Calu3 (cell line): ENCODE measurements at regions not wholly inside any gene's neighbourhood (a gene's known extent, or its start where the extent isn't known, plus 50 kb on each side); places are given as distances from the start of the nearest gene placed in this dataset.

Experiments used
- BruUV-seq: library from RNA; stranded (reverse); fragments of 400-500 nt; replicated peaks from 2 replicates; lab custom pipeline; 2021; lab: Mats Ljungman, UMichigan
- CTCF ChIA-PET: fragments of 300-600 bp; sonication (Branson Sonifier 250); formaldehyde crosslinking; loops from one replicate; lab custom pipeline; 2022; ENCODE audit warnings: antibody characterized with exemption; lab: Charles Lee
- DNase-seq: peaks from one replicate; pipeline ENCODE4 v3.0.0; 2022
- H3K27ac Mint-ChIP-seq: one replicate; pipeline ENCODE4 v1.8.0; 2022; ENCODE audit warnings: mixed read lengths; ENCODE audit not compliant: unreplicated experiment
- H3K27me3 Mint-ChIP-seq: one replicate; pipeline ENCODE4 v1.8.0; 2022; ENCODE audit warnings: mixed read lengths; ENCODE audit not compliant: unreplicated experiment
- H3K36me3 Mint-ChIP-seq: one replicate; pipeline ENCODE4 v1.8.0; 2022; ENCODE audit warnings: mild to moderate bottlenecking, moderate library complexity, mixed read lengths; ENCODE audit not compliant: insufficient read depth, unreplicated experiment
- H3K4me1 Mint-ChIP-seq: one replicate; pipeline ENCODE4 v1.8.0; 2022; ENCODE audit warnings: mild to moderate bottlenecking, low read depth, mixed read lengths; ENCODE audit not compliant: unreplicated experiment
- H3K4me3 Mint-ChIP-seq: one replicate; pipeline ENCODE4 v1.8.0; 2022; ENCODE audit warnings: mild to moderate bottlenecking, low read depth, moderate library complexity, mixed read lengths; ENCODE audit not compliant: unreplicated experiment
- H3K9me3 Mint-ChIP-seq: one replicate; pipeline ENCODE4 v1.8.0; 2022; ENCODE audit warnings: low read depth, mixed read lengths; ENCODE audit not compliant: unreplicated experiment
- intact Hi-C: fragments of 100-400 bp; cut with micrococcal nuclease; formaldehyde crosslinking; loops from one replicate; pipeline ENCODE4 v1.10.0; 2022; ENCODE audit not compliant: unreplicated experiment
- TF ChIP-seq, protein P1 (sequence below): fragments of 200-600 bp; IDR thresholded peaks from one replicate; pipeline ENCODE4 v1.8.0; 2022; ENCODE audit warnings: antibody characterized with exemption; ENCODE audit not compliant: unreplicated experiment

DNA sequence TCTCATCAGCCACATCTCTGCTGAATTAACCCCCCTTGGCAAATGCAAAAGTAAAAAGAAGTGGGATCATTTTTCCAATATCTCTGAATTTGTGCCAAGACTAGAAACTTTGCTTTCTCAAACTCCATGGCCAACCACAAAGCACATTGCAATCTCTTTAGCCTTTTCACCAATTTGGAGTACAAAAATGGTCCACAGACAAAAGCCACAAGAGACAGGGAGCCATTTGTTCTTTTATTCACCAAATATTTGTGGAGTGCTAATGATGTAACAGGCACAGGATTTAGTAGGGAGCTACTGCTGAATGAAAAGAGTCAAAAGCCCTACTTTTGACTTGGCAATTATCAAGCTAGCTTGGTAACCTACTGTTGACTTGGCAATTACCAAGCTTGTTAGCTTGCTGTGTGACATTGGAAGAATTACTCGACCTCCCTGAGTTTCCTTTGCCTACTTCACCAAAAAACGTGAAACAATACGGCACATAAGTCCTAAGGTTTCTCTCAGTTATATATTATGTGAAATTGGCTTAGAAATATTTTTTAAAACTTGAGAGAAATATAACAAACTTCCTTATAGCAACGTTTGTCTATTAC, 97.1 kb upstream of the KLF3 start:
- Mint-ChIP-seq H3K4me1 (no peaks in the 10 kb centered on the region), H3K9me3 (peaks cover 4% of the 10 kb centered on the region), H3K27me3 (no peaks in the 10 kb centered on the region), H3K27ac (no peak overlapping the region), H3K4me3 (no peak overlapping the region), H3K36me3 (no peaks in the 10 kb centered on the region)
- TF ChIP-seq, protein P1, sequence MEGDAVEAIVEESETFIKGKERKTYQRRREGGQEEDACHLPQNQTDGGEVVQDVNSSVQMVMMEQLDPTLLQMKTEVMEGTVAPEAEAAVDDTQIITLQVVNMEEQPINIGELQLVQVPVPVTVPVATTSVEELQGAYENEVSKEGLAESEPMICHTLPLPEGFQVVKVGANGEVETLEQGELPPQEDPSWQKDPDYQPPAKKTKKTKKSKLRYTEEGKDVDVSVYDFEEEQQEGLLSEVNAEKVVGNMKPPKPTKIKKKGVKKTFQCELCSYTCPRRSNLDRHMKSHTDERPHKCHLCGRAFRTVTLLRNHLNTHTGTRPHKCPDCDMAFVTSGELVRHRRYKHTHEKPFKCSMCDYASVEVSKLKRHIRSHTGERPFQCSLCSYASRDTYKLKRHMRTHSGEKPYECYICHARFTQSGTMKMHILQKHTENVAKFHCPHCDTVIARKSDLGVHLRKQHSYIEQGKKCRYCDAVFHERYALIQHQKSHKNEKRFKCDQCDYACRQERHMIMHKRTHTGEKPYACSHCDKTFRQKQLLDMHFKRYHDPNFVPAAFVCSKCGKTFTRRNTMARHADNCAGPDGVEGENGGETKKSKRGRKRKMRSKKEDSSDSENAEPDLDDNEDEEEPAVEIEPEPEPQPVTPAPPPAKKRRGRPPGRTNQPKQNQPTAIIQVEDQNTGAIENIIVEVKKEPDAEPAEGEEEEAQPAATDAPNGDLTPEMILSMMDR: no peak
- intact Hi-C loops: no loop called here
- BruUV-seq: no TSS peak
- CTCF ChIA-PET: no interaction called here
- DNase-seq: no peak

- TF ChIP-seq, protein P1: no peak
- H3K27me3 Mint-ChIP-seq: no peaks in the 10 kb centered on the region
- intact Hi-C loops: no loop called here
- CTCF ChIA-PET: no interaction called here
- DNase-seq: no peak
- no peak overlapping the region for H3K27ac Mint-ChIP-seq
- no peaks in the 10 kb centered on the region for H3K4me1 Mint-ChIP-seq
- BruUV-seq: no TSS peak
- H3K9me3 Mint-ChIP-seq: peaks cover 4% of the 10 kb centered on the region
- H3K36me3 Mint-ChIP-seq: no peaks in the 10 kb centered on the region
- no peak overlapping the region for H3K4me3 Mint-ChIP-seq
These were observed 96.5 kb upstream of the KLF3 start for GRCh38 chr4:38567457-38567856.

DNA sequence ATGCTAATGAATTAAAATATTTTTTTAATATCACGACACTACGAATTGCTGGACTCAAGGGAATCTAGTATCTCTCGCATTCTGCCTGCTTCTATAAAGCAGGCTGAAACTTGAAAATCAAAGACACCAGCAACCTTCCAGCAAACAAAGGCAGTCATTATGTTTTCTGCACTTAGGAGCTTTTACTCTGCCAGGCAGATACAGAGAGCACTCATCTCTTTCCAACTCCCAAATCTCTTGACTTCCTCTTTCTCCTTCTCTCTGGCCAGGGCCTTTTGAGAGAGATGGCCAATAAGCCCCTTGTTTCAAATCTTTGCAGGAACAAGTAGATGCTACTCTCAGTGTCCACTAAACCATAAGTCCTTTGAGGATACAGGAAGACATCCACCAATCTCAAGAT, 95.2 kb upstream of the KLF3 start:
- peaks cover 4% of the 10 kb centered on the region for H3K9me3 Mint-ChIP-seq
- TF ChIP-seq, protein P1: no peak
- no TSS peak for BruUV-seq
- no peak overlapping the region for H3K27ac Mint-ChIP-seq
- no peaks in the 10 kb centered on the region for H3K4me1 Mint-ChIP-seq
- no peak overlapping the region for H3K4me3 Mint-ChIP-seq
- no peak for DNase-seq
- no peaks in the 10 kb centered on the region for H3K36me3 Mint-ChIP-seq
- CTCF ChIA-PET: no interaction called here
- intact Hi-C loops: no loop called here
- H3K27me3 Mint-ChIP-seq: no peaks in the 10 kb centered on the region

DNA sequence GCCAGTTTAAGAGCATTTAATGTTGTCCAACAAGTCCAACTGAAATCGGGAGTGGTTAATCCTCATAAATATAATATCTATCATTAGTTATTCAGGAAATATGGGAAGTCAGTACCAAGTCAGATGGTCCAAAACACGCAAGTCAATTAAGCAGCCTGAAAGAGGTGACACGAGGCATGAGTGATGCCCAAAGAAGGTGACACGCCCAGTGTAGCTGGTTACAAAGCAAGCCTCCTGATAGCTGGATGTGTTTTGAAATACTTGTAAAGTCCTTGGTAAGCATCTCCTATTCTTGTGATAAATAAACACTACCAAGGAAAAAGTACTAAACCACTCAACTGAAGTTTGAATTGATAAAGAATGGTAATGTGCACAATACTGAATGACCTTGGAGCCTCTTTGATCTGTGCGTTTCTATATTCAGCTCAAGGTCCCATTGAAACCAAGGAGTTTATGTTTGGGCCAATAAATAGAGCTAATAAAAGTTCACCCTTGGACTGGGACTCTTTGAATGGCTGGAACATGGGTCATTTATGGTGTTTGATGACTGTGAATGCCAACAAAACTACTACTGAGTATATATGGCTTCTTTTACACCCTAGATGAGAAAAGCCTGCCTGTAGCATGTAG, 93.2 kb upstream of the KLF3 start:
- BruUV-seq: no TSS peak
- Mint-ChIP-seq H3K4me3 (no peak overlapping the region), H3K4me1 (peaks cover 11% of the 10 kb centered on the region), H3K36me3 (no peaks in the 10 kb centered on the region), H3K27me3 (no peaks in the 10 kb centered on the region), H3K9me3 (peaks cover 4% of the 10 kb centered on the region), H3K27ac (no peak overlapping the region)
- TF ChIP-seq, protein P1: no peak
- DNase-seq: no peak
- intact Hi-C loops: no loop called here
- CTCF ChIA-PET: no interaction called here
